HG03439 (cell line): ENCODE measurements at regions not wholly inside any gene's neighbourhood (a gene's known extent, or its start where the extent isn't known, plus 50 kb on each side); places are given as distances from the start of the nearest gene placed in this dataset.

ENCODE experiments used
- ATAC-seq: cut with Tn5 transposase; IDR thresholded peaks from one replicate; pipeline ENCODE4 v1.9.1; 2021; ENCODE audit warnings: mild to moderate bottlenecking, moderate library complexity; ENCODE audit not compliant: unreplicated experiment

GRCh38 chr15:100780208-100780800, 99.3 kb upstream of the ALDH1A3 start:
- ATAC-seq, result no peak

DNA sequence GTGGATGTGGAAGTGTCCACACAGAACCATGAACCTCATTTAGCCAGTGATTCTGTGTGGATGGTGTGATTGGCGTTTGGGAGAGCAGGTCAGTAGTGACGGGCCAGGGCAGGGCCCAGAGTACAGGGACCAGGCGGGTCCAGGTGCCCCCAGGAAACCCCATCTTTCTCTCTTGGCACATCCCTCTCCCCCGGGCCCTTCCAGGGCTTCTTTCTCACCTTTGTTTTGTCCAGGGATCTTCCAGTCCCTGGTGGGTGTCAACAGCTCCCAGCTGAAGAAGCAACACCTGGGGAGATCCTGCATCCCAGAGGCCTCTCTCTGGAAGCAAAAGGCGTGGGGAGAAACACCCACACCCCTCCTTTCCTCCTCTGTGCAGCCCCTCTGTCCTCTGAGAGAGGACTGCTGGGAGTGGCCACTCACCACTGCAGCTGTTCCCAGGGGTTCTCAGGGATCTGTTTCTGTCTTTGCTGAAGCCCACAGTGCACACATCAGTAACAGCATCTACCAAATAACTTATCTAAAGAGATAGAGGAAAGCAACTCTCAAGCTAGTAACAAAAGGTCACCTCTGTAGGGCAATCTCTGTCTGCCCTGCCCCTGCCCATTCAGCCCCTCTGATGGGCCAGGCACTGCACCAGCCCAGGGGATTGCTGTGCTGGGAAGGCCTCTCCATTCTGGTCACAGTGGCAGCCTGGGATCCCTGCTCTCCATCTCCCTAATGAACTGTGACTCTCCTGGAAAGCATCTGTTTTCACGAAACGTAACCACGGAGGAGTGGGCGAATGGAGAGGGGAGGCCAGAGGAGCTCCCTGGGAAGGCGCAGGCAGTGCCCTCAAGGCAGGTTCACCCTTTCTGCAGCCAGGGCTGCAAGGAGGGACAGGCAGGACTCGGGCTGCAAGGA, 98.3 kb upstream of the ALDH1A3 start:
- no peak for ATAC-seq

DNA sequence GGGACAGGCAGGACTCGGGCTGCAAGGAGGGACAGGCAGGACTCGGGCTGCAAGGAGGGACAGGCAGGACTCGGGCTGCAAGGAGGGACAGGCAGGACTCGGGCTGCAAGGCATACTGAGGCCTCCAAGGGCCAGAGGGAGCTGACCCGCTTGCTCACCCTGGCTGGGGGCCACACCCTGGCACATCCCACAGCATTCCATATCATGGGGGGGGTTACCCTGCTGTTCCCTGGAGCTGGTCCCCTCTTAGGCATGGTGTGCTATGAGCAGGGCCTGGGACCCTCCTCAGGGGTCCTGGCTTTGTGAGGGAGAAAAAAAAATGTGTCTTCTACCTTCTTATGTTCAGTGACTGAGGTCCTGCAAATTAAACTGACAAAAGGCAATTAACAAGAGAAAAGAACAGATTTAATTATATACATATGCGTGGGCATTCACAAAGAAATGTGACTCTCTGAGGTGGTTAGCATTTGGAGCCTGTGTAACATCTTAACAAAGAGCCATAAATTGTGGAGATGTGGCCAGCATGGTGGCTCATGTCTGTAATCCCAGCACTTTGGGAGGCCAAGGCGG, 97.6 kb upstream of the ALDH1A3 start:
- no peak for ATAC-seq

GRCh38 chr15:100783291-100783690, 96.3 kb upstream of the ALDH1A3 start:
- no peak for ATAC-seq

DNA sequence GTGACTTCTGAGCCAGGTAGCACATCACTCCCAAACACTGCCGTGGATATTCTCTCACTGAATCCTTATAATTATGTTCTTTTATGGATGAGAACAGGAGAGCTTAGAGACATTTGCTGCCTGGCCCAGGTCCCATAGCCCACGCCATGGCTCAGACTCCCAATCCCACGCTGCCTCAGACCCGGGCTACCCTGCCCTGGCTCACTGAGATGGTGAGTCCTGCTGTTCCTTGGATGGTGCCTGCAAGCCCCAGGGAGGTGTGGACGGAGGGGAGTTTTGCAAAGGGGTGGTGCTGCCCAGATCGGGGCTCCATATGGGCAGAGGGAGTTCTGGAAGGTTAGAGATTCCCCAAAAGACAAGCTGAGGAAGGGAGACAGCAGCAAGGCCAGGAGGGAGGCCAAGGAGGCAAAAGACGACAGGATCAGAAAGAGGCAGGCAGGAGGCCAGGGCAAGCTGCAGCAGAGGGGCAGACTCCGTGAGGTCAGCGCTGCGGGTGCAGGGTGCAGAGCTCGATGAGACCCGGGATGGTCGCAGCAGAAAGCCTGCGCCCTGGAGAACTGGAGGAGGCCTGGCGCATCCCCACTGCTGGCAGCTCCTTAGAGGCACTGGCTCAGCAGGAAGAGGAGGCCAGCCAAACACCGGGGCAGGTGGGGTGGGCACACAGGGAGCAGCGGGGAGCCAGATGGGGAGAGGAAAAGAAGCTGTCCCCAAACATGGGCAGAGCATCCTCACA, 95.7 kb upstream of the ALDH1A3 start:
- no peak for ATAC-seq

DNA sequence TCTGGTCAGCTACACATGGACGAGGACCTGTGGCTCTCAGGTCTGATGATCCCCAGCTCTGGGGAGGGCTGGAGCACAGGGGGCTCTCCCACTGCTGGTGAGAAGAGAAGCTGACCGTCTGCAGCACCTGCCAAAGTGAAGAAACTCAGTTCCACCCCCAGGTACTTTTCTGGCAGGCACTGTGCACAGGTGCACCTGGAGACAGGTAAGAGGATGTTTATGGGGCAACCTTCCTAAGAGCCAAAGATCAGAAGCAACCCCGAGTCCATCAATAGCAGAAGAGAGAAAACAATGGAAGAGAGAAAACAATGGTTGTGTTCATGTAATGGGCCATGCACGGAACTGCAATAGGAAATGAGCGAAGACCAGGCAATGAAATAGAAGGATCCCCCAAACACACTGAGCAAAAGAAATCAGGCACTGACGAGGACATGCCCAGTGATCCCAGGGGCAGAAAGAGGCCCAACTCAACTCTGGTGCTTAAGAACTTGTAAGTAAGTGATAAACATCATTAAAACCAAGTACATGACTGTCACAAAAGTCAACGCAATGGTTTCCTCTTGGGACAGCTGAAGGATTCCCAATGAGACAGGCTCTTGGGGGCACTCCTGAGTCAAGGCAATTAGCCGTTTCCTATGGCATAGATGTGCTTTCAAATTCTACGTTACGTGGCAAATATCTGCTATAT, 95.0 kb upstream of the ALDH1A3 start:
- ATAC-seq, result no peak

- ATAC-seq, result no peak
Measured at GRCh38 chr15:100785181-100786138, 94.2 kb upstream of the ALDH1A3 start.

- ATAC-seq, result no peak
Measured at GRCh38 chr15:100786139-100786531, 93.5 kb upstream of the ALDH1A3 start.

DNA sequence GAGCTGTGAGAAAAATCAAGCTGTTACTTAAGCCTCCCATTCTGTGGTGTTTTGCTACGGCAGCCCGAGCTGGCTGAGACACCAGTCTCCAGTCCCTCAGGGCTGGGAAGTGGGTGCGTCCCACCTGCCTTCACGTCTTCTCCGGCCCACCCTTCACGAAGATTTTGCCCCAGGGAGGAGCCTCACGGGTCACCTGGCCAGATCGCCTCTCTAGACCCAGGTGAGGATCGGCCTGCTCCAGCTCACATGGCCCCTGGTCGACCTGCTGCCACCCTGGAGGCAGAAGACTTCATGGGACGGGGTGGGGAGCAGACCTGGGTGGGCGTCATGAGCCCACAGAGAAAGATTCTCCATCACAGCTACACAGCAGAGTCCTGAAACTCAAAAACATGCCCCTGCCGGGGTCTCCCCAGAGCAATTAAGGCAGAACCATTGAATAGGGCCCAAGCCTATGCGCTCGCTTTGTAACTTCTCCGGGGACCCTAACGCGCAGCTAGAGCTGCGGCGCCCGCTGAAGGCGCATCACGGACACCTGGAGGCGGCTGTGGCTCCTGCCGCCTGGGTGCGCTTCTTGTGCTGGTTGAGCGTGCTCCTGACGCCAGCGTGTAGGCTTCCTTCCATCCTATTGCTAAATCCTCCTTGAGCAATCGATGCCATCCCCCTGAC, 92.6 kb upstream of the ALDH1A3 start:
- no peak for ATAC-seq

DNA sequence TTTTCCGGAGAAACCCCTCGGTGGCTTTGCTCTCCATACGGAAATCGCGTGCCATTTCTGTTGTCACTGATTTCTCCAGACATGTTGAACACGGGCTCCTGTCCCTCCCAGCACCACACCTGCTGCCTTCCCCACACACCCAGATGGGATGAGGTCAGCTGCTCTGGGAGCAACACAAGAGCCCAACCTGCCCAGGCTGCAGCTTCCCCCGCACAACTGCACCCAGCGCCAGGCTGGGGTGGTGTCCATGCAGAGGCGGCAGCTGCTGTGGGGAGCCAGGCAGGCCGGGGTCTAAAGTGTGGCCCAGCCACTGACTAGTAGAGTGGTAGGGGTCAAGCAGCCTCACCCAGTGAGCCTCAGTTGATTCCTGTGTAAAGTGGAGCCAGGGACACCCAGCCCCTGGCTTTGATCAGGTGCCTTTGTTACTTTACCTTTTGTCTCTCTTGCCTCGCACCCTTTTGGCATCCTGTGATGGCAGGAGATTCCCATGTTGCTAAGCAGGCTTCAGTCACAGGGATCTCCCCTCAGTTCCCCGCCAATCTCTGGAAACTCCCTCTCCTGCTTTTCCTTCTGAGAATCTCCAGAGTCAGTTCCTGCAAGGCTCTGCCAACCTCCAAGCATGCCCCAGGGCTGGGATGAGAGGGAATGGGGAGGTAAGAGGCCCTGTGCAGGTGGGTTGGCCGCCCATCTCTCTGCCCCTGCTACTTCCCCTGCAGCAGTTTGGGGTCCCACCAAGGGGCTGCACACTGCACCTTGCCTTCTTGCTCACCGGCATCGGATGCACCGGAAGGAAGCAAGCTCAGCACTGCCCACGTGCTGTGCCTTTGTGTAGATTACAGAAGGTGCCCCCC, 91.8 kb upstream of the ALDH1A3 start:
- no peak for ATAC-seq

DNA sequence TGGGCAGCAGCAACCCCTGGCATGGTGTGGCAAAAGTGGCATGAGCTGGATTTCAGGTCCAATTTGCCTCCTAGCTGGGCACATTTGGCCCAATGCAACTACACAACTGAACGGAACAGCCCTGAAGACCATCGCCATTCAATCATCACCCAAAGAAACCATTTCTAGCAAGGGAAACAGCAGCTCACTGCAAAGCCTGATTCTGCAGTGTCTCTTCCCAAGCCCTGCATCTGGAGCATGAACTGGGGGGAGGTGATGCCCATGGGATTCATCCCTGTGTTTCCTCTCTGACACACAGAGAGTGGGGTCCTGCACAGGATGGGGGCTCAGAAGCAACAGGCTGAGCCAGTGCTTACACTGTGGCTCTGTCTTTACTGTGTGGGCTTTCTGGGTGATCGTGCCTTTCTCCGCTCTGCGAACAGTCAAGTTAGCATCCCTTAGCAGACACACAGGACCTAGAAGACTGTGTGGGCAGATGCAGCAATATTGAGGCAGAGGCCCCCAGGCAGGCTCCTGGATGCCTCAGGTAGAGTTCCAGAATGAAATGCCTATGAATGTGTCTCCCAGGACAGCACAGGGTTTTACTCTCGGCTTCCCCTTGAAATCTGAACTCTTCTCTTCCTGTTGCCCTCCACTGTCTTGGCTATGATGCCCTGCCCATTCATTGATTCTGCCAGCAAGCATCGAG, 91.1 kb upstream of the ALDH1A3 start:
- ATAC-seq, result no peak

DNA sequence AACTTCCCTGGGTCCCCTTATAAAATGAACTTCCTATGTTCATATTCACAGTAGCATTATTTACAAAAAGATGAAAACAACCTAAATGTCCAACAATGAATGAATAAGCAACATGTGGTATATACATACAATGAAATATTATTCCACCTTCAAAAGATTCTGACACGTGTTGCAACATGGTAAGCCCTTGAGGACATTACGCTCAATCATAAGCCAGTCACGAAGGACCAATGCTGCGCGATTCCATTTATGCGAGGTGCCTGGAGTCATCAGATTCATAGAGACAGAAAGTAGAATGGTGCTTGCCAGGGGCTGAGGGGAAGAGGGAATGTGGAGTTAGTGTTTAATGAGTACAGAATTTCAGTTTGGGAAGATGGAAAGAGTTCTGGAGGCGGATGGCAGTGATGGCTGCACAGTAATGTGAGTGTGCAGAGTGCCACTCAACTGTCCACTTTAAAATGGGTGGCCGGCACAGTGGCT, 88.8 kb upstream of the ALDH1A3 start:
- no peak for ATAC-seq

GRCh38 chr15:100794008-100794407, 85.6 kb upstream of the ALDH1A3 start:
- ATAC-seq, result no peak

GRCh38 chr15:100801256-100801900, 78.3 kb upstream of the ALDH1A3 start:
- no peak for ATAC-seq

DNA sequence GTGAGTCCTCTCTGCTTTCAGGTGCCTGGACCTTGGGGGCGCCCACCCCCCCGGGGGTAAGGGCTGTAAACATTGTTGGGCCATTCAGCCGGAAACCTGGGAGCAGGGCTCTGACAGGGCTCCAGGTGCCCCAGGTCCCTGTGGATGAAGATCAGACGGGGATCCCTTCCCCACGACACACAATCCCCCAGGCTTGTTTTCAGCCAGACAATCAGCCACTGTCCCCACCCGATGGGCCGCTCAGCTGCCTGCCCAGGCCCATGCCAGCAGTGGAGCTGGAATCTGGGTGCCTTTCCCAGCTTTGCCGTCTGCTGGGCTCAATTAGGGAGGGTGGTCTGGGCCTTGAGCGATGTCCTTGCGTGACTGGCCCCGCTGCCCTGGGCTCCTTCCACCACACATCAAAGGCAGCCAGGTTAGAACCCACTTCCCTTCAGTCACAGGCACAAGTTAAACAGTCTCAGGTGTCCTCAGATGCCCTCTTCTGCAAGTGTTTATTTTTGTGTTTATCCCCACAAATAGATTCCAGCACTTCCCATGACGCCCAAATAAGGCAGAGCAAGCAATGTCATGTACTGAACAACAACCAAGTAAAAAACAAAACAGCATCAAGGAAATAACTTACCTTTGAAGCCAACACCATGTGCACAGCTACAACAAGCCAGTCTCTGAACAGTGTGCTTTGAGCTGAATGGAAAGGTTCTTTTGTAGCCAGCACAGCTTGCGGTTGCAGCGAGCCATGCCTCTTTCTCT, 77.0 kb upstream of the ALDH1A3 start:
- ATAC-seq, result no peak

DNA sequence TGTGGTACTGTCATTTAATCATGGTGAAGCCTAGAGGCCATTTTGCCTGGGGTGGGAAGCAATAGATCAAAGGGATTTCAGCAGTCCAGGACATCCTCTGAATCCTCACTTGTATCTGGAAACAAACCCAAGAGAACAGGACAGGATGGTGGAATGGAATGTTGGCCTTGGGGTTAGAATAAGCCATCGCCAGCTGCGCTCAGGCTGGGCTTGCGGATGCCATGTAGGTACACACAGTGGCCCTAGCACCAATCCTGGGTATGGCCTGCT, 76.5 kb upstream of the ALDH1A3 start:
- no peak for ATAC-seq

DNA sequence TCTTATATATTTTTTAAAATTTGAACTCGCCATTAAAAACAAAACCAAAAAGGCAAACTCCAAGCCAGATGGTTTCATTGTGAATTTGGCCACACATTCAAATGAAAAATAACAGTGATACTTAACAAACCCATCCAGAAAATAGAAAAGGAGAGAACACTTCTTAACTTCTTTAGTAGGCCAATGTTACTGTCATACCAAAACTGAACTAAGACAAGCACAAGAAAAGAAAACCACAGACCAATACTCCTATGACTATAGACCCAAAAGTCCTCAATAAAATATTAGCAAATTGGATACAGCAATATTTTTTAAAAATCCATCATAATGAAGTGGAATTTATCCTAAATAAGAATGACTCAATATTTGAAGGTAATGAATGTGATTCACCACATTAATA, 73.5 kb upstream of the ALDH1A3 start:
- no peak for ATAC-seq
